HEK293 (cell line): ENCODE measurements at regions not wholly inside any gene's neighbourhood (a gene's known extent, or its start where the extent isn't known, plus 50 kb on each side); places are given as distances from the start of the nearest gene placed in this dataset.

Experiments
- CTCF ChIA-PET: fragments of 350-600 bp; formaldehyde crosslinking; extraction: SDS; loops from one replicate; lab custom pipeline; 2021; ENCODE audit warnings: antibody characterized with exemption; lab: Yijun Ruan, JAX
- POLR2A ChIA-PET: fragments of 300-600 bp; formaldehyde crosslinking; extraction: SDS; loops from one replicate; lab custom pipeline; 2020; ENCODE audit warnings: antibody characterized with exemption, inconsistent platforms; lab: Yijun Ruan, JAX
- H3K27ac ChIP-seq: fragments of 200-500 bp; sonication (Bioruptor generic); 2 replicates; pipeline ENCODE4 v1.5.1; 2014; ENCODE audit warnings: low read depth, low read length, control low read depth, inconsistent platforms; ENCODE audit errors: extremely low read depth
- H3K36me3 ChIP-seq, 2 experiments: fragments of 200-500 bp in 1 of 2; sonication (Bioruptor generic) in 1 of 2; 1 replicate in 1 of 2; 2 replicates in 1 of 2; pipeline ENCODE4 v1.5.1; 2014 to 2017; ENCODE audit warnings: inconsistent platforms in 2 of 2, low read length in 2 of 2; ENCODE audit not compliant: control insufficient read depth in 2 of 2, insufficient read depth in 1 of 2
- H3K4me1 ChIP-seq: fragments of 200-500 bp; sonication (Bioruptor generic); 2 replicates; pipeline ENCODE4 v1.5.1; 2014; ENCODE audit warnings: mild to moderate bottlenecking, low read length, inconsistent platforms; ENCODE audit not compliant: control insufficient read depth, insufficient read depth
- H3K4me3 ChIP-seq: 2 replicates; pipeline ENCODE4 v1.5.1; 2011; ENCODE audit warnings: low read depth, mild to moderate bottlenecking, control low read depth, low read length, moderate library complexity
- H3K9me3 ChIP-seq: fragments of 200-500 bp; sonication (Bioruptor generic); 2 replicates; pipeline ENCODE4 v1.5.1; 2014; ENCODE audit warnings: low read depth, low read length, inconsistent platforms; ENCODE audit not compliant: control insufficient read depth, insufficient read depth
- KLF16 ChIP-seq: fragments of 450-650 bp; formaldehyde crosslinking; IDR thresholded peaks from 2 replicates; pipeline ENCODE4 v1.5.1; 2017; ENCODE audit warnings: missing biosample characterization, missing genetic modification characterization
- SP3 ChIP-seq: fragments of 450-650 bp; formaldehyde crosslinking; IDR thresholded peaks from 2 replicates; pipeline ENCODE4 v1.5.1; 2016; ENCODE audit warnings: missing biosample characterization, missing genetic modification characterization
- ZBTB17 ChIP-seq: fragments of 450-650 bp; formaldehyde crosslinking; IDR thresholded peaks from 2 replicates; pipeline ENCODE4 v1.5.1; 2016; ENCODE audit warnings: missing biosample characterization, missing genetic modification characterization
- ZIC2 ChIP-seq: fragments of 450-650 bp; formaldehyde crosslinking; IDR thresholded peaks from 2 replicates; pipeline ENCODE4 v1.5.1; 2016; ENCODE audit warnings: missing biosample characterization, missing genetic modification characterization
- ZNF23 ChIP-seq: fragments of 450-650 bp; formaldehyde crosslinking; IDR thresholded peaks from 2 replicates; pipeline ENCODE4 v1.5.1; 2016; ENCODE audit warnings: missing biosample characterization, missing genetic modification characterization, borderline replicate concordance
- ZNF341 ChIP-seq: fragments of 450-650 bp; formaldehyde crosslinking; IDR thresholded peaks from 2 replicates; pipeline ENCODE4; 2016; ENCODE audit warnings: low read depth, missing biosample characterization, missing genetic modification characterization
- ZNF37A ChIP-seq: fragments of 450-650 bp; IDR thresholded peaks from 2 replicates; pipeline ENCODE4 v1.5.1; 2018; ENCODE audit warnings: missing biosample characterization, missing genetic modification characterization
- ZNF521 ChIP-seq: fragments of 450-650 bp; formaldehyde crosslinking; IDR thresholded peaks from 2 replicates; pipeline ENCODE4 v1.5.1; 2017; ENCODE audit warnings: missing biosample characterization, mild to moderate bottlenecking, missing genetic modification characterization
- ZNF664 ChIP-seq: fragments of 450-650 bp; formaldehyde crosslinking; IDR thresholded peaks from 2 replicates; pipeline ENCODE4 v1.5.1; 2016; ENCODE audit warnings: missing biosample characterization, missing genetic modification characterization
- ZNF777 ChIP-seq: fragments of 450-650 bp; formaldehyde crosslinking; IDR thresholded peaks from 2 replicates; pipeline ENCODE4 v1.5.1; 2017; ENCODE audit warnings: missing biosample characterization, missing genetic modification characterization, borderline replicate concordance
- ZSCAN23 ChIP-seq: fragments of 450-650 bp; formaldehyde crosslinking; IDR thresholded peaks from 2 replicates; pipeline ENCODE4 v1.5.1; 2016; ENCODE audit warnings: missing biosample characterization, missing genetic modification characterization
- TF ChIP-seq, protein P1 (sequence below): fragments of 450-650 bp; formaldehyde crosslinking; IDR thresholded peaks from 2 replicates; pipeline ENCODE4 v1.5.1; 2016; ENCODE audit warnings: missing biosample characterization, missing genetic modification characterization
- TF ChIP-seq, protein P2 (sequence below): fragments of 450-650 bp; formaldehyde crosslinking; IDR thresholded peaks from 2 replicates; pipeline ENCODE4 v1.5.1; 2017; ENCODE audit warnings: missing biosample characterization, missing genetic modification characterization

DNA sequence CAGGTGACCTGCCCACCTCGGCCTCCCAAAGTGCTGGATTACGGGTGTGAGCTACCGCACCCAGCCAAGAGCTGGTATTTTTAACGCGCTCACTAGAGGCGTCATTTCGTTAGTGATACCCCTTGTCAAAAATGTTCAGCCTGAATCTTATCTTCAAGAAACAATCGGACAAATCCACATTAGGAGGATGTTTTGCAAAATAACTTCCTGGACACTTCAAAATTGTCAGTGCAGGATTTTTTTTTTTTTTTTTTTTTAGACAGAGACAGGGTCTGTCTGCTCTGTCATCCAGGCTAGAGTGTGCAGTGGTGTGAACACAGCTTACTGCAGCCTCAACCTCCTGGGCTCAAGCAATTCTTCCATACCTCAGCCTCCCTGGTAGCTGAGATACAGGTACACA, 63.0 kb downstream of the RMI2 start:
- Histone ChIP-seq H3K4me1 (no peaks in the 10 kb centered on the region), H3K4me3 (no peak overlapping the region), H3K36me3 (no peaks in the 10 kb centered on the region), H3K27ac (no peak overlapping the region), H3K9me3 (no peaks in the 10 kb centered on the region)
- TF ChIP-seq, protein P1, sequence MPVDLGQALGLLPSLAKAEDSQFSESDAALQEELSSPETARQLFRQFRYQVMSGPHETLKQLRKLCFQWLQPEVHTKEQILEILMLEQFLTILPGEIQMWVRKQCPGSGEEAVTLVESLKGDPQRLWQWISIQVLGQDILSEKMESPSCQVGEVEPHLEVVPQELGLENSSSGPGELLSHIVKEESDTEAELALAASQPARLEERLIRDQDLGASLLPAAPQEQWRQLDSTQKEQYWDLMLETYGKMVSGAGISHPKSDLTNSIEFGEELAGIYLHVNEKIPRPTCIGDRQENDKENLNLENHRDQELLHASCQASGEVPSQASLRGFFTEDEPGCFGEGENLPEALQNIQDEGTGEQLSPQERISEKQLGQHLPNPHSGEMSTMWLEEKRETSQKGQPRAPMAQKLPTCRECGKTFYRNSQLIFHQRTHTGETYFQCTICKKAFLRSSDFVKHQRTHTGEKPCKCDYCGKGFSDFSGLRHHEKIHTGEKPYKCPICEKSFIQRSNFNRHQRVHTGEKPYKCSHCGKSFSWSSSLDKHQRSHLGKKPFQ (tag by site-specific recombination) = peak; percentile 63
- TF ChIP-seq KLF16 (tag by site-specific recombination) = no peak
- ChIA-PET POLR2A (no interaction called here), CTCF (interaction anchor here (0.6 to 5.0 kb wide), 33 partner anchors 8 to 663 kb away, joined by 3 to 52 read pairs (median 4); partner anchors contain the start of gene LITAF)

DNA sequence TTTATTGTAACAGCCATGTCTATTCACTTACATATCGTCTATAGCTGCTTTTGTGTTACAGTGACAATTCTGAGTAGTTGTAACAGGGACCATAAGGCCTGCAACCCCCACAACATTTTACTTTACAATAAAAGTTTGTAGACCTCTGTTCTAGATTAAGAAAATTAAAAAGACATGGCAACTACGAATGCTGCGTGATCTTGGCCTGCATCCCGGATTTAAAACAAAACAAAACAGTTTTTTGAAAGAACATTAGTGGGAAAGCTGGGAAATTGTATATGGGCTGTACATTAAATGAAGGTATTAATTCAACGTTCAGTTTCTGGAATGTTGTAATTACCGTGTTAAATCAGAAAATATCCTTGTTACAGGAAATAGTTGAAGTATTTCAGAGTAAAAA, 64.1 kb downstream of the RMI2 start:
- no peaks in the 10 kb centered on the region for H3K4me1 ChIP-seq
- TF ChIP-seq, protein P2, sequence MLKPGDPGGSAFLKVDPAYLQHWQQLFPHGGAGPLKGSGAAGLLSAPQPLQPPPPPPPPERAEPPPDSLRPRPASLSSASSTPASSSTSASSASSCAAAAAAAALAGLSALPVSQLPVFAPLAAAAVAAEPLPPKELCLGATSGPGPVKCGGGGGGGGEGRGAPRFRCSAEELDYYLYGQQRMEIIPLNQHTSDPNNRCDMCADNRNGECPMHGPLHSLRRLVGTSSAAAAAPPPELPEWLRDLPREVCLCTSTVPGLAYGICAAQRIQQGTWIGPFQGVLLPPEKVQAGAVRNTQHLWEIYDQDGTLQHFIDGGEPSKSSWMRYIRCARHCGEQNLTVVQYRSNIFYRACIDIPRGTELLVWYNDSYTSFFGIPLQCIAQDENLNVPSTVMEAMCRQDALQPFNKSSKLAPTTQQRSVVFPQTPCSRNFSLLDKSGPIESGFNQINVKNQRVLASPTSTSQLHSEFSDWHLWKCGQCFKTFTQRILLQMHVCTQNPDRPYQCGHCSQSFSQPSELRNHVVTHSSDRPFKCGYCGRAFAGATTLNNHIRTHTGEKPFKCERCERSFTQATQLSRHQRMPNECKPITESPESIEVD (tag by site-specific recombination) = peak; percentile 64
- no peak for TF ChIP-seq ZNF777 (tag by site-specific recombination)
- TF ChIP-seq, all 188 proteins: peak for 1
- POLR2A ChIA-PET = no interaction called here
- CTCF ChIA-PET = interaction anchor here (0.6 to 3.6 kb wide), 9 partner anchors 8 to 306 kb away, joined by 3 to 32 read pairs (median 3); no protein-coding TSS in a partner anchor
- Histone ChIP-seq H3K9me3 (no peaks in the 10 kb centered on the region), H3K27ac (no peak overlapping the region), H3K4me3 (no peak overlapping the region), H3K36me3 (no peaks in the 10 kb centered on the region)

- Histone ChIP-seq H3K4me1 (no peaks in the 10 kb centered on the region), H3K9me3 (no peaks in the 10 kb centered on the region), H3K36me3 (no peaks in the 10 kb centered on the region), H3K27ac (no peak overlapping the region), H3K4me3 (no peak overlapping the region)
- ChIA-PET CTCF (interaction anchor here (1.3 to 1.8 kb wide), 2 partner anchors 207 to 230 kb away, joined by 4 to 5 read pairs; no protein-coding TSS in a partner anchor), POLR2A (interaction anchor here (0.6 kb wide), 1 partner anchor 332 kb away, joined by 3 read pairs; the partner anchor contains the start of gene TXNDC11)
- TF ChIP-seq ZNF521 (no peak), ZNF664 (tag by site-specific recombination) (peak; percentile 57)
Measured at GRCh38 chr16:11410376-11411058, 65.3 kb downstream of the RMI2 start.

DNA sequence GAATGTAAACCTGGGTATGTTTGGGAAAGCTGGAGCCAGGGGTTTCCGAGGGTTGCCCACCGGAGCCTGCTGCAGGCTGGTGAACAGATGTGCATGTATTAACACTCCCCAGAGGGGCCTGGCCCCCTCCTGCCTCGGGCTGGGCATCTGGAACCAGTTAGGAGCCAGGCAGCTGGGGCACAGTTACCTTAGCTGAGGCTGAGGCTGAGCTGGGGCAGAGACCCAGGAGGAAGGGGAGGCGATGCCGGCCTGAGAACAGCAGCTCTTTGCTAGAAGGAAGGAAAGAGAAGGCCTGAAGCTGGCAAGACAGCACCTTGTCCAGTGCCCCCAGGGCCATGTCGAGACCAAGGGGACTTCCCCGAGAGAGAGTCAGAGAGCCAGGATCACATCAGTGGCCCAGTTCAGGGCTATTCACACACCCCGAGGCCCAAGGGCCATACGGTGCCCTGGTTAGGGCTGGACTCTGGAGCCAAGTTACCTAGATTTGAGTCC, 65.8 kb downstream of the RMI2 start:
- H3K4me1 ChIP-seq = no peaks in the 10 kb centered on the region

More for the DNA sequence above, 65.8 kb downstream of the RMI2 start:
- TF ChIP-seq ZSCAN23 (no peak), ZNF37A (no peak), ZNF777 (tag by site-specific recombination) (no peak), ZBTB17 (no peak), ZIC2 (tag by site-specific recombination) (no peak), ZNF341 (0 out of 2 replicates have a peak, but pooled peaks have one; percentile 30), ZNF23 (tag by site-specific recombination) (no peak), SP3 (tag by site-specific recombination) (no peak)
- TF ChIP-seq, protein P2 (tag by site-specific recombination) = no peak
- ChIA-PET POLR2A (interaction anchor here (0.6 kb wide), 2 partner anchors 250 to 331 kb away, joined by 3 to 4 read pairs; partner anchors contain the start of gene TXNDC11), CTCF (interaction anchor here (0.6 kb wide), 2 partner anchors 15 to 121 kb away, joined by 3 read pairs; no protein-coding TSS in a partner anchor)
- H3K27ac ChIP-seq = no peak overlapping the region
- no peaks in the 10 kb centered on the region for H3K36me3 ChIP-seq
- no peaks in the 10 kb centered on the region for H3K9me3 ChIP-seq
- no peak overlapping the region for H3K4me3 ChIP-seq
